ENCODE measurements at regions not wholly inside any gene's neighbourhood (a gene's known extent, or its start where the extent isn't known, plus 50 kb on each side); places are given as distances from the start of the nearest gene placed in this dataset.

DNA sequence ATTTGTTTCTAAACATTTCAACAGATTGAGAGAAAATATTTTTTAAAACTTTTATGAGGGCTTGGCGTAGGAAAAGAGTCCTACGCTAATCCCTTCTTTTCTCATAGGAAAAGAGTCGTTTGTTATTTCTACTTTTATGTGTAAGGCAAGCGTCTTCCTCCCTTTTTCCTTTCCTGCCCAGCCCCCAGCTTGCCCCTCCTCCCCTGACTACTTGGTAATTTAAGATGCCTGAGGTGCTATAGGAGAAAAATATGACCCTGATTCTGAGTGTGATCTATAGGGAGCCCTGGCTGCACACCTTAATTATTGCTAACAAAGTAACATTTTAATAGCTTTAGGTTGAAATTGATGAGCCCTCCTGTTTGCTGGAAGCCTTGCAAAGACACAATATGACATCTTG is 373.6 kb downstream of the PBX1 start:
- no peak for DNase-seq

DNA sequence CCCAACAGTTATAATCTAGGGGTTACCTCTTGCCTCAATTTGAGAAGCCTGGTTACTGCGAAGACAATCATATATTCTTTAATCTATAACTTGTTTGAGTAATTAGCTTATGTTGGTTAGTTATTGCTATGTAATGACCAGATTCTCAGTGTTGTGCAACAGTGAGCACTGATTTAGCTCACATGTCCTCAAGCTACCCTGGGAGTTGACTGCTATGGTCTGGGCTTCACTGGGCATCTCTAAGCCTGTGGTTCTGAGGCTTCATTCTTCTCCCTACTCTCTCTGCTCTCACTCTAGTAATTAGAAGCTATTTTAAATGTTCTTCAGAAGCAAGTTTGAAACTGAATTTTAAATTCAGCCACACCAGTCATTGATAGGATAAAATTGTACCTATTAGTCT is 371.8 kb downstream of the PBX1 start:
- DNase-seq = no peak

DNA sequence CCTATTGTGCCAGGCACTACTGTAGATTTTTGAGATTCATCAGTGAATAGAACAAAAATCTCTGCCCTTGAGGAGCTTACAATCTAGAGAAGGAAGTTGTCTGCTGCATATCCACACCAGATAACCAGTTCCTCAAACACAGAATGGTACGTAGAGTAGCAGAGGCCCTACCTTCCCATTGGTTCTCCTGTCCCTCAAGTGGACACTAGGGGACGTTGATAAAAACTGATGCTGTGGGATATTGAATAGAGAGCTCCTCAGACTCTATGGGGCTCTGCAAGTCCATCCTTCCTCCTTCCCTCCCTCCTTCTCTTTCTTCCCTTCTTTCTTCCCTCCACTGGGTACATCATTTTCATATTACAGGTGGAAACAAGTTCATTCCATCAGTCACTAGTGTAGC is 371.3 kb downstream of the PBX1 start:
- no peak for DNase-seq

DNA sequence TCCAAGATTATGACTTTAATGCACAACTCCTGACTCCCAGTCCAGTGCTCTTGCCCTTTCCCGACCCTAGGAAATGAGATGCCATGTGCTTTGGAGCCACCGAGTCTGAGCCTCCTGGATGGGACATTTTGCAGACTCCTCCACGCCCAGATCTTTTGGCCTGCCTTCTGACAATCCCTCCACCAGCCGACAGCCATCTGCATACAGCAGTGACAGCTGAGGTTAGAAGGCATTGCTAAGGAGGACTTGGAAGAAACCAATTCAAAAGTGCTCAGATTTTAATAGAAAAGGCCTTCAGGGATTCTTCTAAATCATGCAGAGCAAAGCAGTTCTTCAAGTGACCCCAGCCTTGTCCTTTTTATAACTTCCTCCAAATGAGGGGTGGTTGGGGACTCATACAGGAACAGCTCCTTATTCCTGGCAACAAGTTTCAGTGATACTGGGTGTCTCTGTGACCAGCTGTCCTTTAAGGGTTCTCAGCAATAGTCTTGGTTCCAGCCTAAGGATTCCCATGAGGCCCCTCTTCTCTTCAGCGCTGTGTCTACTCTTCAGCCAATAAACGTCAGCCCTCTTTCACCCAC is 369.3 kb downstream of the PBX1 start:
- no peak for DNase-seq

DNA sequence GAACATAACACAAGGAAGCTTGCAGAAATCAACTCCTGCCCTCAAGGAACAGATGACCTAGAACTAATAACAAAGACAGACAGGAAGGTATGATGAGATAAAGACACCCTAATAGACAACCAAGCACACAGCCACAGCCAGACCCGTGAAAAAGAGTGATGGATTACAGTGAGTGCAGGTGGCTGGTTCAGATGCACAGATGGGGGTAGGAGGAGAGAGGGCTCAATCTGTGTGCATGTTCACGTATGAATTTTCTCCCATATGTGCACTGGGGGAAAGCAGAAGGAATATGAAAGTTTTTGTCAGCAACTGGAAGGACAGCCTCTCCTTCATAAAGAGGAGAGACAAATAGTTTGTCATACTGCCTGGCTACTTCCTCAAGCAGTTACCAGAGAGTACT is 367.1 kb downstream of the PBX1 start:
- DNase-seq = no peak

DNA sequence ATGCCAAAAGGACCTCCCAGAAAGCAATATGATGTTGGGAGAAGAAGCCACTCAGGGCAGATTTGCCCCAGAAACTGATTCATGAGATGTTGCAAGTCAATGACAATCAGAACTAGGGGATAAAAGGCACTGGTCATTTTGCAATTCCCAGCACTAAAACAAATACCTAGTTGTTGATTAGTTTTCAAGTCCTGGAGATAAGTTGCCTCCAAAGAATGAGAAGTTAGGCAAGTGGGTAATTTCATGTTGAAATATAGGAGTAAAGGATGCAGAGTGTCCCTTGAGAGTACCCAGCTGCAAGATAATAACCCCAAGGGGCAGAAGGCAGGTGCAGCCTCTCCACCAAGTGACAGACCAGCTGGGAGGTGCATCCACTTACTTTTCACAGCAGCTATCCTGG is 363.6 kb downstream of the PBX1 start:
- no peak for DNase-seq

DNA sequence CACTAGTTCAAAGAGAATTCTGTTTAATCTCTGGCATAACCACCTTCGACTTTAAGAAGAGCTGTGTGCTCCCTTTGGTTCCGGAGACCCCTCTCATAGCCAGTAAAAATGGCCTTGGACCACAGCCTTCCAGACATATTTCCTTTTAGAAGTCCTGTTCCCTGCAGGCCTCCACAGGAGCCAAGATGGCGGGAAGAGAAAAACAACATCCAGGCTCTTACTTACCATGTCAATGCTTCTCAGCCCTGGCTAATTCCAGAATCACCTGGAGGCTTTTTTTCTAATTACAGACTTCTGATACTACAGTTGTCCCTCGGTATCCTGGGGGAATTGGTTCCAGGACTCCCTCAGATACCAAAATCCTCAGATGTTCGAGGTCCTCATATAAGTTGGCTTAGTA is 362.5 kb downstream of the PBX1 start:
- DNase-seq = no peak

DNA sequence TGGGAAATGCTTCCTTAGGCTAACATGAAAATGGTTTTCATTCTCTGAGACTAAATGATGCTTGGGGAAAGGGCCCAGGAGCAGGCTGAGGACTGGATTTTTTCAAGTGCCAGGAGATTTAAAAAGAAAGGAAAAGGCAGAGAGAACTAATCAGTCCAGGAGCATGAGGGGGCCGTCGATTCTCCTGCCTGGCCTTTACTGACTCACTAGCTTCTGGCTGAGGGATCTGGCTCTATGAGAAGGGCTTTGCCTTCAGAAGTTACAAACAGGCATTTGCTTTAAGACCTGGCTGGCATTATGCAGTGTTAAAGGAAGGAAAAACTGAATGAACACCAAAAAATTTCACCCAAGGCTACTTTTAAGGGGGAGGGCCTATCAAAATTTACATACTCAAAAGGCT is 359.2 kb downstream of the PBX1 start:
- DNase-seq = no peak

DNA sequence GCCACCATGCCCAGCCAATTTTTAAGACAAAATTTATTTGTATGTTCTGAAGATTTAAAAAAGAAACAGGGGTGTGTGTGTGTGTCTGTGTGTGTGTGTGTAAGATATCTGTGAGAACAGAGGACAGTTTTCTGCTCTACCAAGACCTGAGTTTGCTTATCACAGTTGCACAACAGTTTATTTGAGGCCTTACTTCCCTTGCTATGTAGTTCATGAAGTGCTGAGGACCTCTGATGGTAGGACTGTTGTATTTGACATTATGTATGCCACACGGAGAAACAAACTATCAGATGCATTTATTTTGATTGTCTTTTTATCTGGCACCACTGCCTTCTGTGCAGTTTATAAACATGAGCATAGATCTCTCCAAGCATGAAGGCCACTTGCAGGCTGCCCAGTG is 355.2 kb downstream of the PBX1 start:
- no peak for DNase-seq

DNA sequence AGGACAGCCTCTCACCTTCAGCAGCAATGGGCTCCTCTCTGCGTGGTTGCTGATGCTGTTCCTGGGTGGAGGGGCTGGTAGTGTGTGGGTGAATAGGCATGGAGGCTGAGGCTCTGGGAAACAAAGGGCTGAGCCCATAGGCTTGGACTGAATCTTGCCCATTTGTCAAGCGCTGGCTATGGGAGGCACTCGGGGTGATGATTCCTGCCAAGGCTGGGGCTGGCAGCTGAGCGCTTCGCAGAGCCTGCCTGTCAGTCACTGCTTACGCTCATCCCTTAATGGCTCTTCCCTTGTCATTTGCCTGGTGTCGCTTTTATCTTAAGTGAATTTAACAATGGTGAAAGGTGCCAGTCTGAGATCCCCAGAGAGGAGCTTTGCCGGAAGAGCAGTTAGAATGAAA is 353.3 kb downstream of the PBX1 start:
- DNase-seq = no peak

DNA sequence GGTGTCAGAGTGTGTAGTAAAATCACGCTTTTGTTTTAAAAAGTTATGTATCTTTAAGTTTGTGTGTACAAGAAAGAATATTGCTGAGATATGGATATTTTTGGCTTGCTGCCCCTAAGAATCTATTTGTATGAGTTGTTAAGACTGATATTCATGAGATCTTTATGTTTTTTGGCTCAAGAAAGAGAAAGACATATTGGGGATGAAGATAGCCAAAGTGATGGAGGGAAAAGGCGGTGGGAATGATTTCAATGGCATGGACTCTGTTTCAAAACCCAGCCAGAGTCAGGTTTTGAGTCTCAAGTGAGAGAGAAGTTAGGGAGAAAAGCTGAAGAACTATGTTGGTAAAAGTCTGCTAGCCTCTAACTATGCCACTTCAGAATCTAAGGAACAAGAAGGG is 351.7 kb downstream of the PBX1 start:
- DNase-seq = no peak

DNA sequence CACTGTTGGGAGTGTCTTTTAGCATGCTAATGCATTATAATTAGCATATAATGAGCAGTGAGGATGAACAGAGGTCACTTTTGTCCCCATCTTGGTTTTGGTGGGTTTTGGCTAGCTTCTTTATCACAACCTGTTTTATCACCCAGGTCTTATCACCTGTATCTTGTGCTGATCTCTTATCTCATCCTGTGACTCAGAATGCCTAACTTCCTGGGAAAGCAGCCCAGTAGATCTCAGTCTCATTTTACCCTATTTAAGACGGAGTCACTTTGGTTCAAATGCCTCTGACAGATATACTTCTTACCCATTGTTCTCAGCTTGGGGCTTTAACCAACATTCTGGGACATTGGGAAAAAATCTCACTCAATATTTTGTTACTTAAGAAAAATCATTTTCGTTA is 348.7 kb downstream of the PBX1 start:
- DNase-seq = no peak

DNA sequence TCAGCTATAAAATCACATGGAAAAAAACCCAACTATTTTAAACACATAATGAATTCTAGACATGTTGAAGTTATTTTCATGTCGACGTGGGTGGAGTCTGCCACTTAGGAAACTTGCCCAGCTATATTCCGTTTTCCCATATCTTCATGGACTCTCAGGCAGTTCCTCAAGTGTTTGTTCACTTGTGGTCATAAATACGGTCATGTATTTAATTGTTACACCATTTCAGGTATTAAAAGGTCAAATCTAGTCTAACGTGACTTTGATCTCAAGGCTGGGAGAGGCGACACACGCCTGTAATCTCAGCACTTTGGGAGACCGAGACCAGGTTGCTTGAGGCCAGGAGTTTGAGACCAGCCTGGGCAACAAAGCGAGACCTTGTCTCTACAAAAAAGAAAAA is 346.9 kb downstream of the PBX1 start:
- DNase-seq = no peak

DNA sequence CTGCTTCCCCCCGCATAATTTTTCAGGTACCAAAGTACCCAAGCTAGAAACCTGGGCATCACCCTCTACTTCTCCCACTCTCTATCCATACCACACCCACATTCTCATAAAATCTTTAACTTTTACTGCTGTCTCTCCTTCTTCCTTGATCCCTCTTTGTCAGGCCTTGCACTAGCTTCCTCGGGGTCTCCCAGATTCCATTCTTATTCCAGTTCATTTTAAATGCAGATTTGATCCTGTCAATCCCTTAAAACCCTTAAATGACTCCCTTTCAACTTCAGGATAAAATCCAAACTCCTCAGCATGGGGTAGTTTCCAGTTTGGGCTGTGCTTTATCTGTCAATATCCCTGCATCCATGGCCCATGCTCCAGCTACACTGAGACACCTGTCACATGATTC is 343.5 kb downstream of the PBX1 start:
- DNase-seq = no peak
